Ishikawa (cell line): ENCODE measurements at regions not wholly inside any gene's neighbourhood (a gene's known extent, or its start where the extent isn't known, plus 50 kb on each side); places are given as distances from the start of the nearest gene placed in this dataset.
A peak's percentile ranks its signal among the peaks of the same experiment; 100 is the strongest.

ENCODE experiments used
- CEBPB ChIP-seq: IDR thresholded peaks from 2 replicates; pipeline ENCODE4 v1.6.1; 2012
- CREB1 ChIP-seq: IDR thresholded peaks from 2 replicates; pipeline ENCODE4 v1.6.1; 2012; ENCODE audit warnings: low read depth
- EGR1 ChIP-seq: IDR thresholded peaks from 2 replicates; pipeline ENCODE4 v1.6.1; 2012
- EP300 ChIP-seq: IDR thresholded peaks from 2 replicates; pipeline ENCODE4 v1.6.1; 2012; ENCODE audit warnings: borderline replicate concordance
- FOXM1 ChIP-seq: IDR thresholded peaks from 2 replicates; pipeline ENCODE4 v1.6.1; 2012; ENCODE audit warnings: low read depth, borderline replicate concordance
- MAX ChIP-seq: IDR thresholded peaks from 2 replicates; pipeline ENCODE4 v1.6.1; 2012
- NFIC ChIP-seq: IDR thresholded peaks from 2 replicates; pipeline ENCODE4 v1.6.1; 2012
- RAD21 ChIP-seq: IDR thresholded peaks from 2 replicates; pipeline ENCODE4 v1.6.1; 2012; ENCODE audit warnings: low read depth
- REST ChIP-seq: IDR thresholded peaks from 2 replicates; pipeline ENCODE4 v1.6.1; 2012; ENCODE audit warnings: low read depth, mild to moderate bottlenecking
- TAF1 ChIP-seq: IDR thresholded peaks from 2 replicates; pipeline ENCODE4 v1.6.1; 2012; ENCODE audit warnings: low read depth, mild to moderate bottlenecking
- TCF12 ChIP-seq: IDR thresholded peaks from 2 replicates; pipeline ENCODE4 v1.6.1; 2012; ENCODE audit warnings: low read depth
- TEAD4 ChIP-seq: IDR thresholded peaks from 2 replicates; pipeline ENCODE4 v1.6.1; 2012
- YY1 ChIP-seq: IDR thresholded peaks from 2 replicates; pipeline ENCODE4 v1.6.1; 2012; ENCODE audit warnings: low read depth
- ZBTB7A ChIP-seq: IDR thresholded peaks from 2 replicates; pipeline ENCODE4 v1.6.1; 2012; ENCODE audit warnings: low read depth

GRCh38 chr6:33960345-33961313 is 156.8 kb upstream of the MLN start:
- TF ChIP-seq REST (no peak), TCF12 (no peak), TEAD4 (no peak), YY1 (no peak), EP300 (no peak), CEBPB (no peak), CREB1 (no peak), FOXM1 (no peak), EGR1 (no peak), TAF1 (no peak), NFIC (peak; percentile 1; the same call in 1 of the 2 replicates), MAX (no peak), ZBTB7A (no peak), RAD21 (no peak)
